Ovary (tissue), 3 donors: ENCODE measurements at regions not wholly inside any gene's neighbourhood (a gene's known extent, or its start where the extent isn't known, plus 50 kb on each side); places are given as distances from the start of the nearest gene placed in this dataset.
"Not testable (repeated sequence)": the region's sequence is repeated elsewhere in the genome, so short reads cannot be mapped to it uniquely, and the experiment has no call there.

Experiments
- POLR2A ChIP-seq: fragments of 450-650 bp; IDR thresholded peaks from one replicate; pipeline ENCODE4 v1.6.1; 2017; ENCODE audit warnings: antibody characterized with exemption, mild to moderate bottlenecking, moderate library complexity
- TF ChIP-seq, protein P1 (sequence below), 3 donors: fragments of 450-650 bp in 2 of 3; fragments of 200-600 bp in 1 of 3; IDR thresholded peaks; one replicate each; pipeline versions ENCODE4 v1.5.1 to v1.8.0; 2016 to 2022; ENCODE audit warnings: antibody characterized with exemption in 3 of 3, mild to moderate bottlenecking in 1 of 3
- donor health status: DM: no; HTN: no; CAD: no.

DNA sequence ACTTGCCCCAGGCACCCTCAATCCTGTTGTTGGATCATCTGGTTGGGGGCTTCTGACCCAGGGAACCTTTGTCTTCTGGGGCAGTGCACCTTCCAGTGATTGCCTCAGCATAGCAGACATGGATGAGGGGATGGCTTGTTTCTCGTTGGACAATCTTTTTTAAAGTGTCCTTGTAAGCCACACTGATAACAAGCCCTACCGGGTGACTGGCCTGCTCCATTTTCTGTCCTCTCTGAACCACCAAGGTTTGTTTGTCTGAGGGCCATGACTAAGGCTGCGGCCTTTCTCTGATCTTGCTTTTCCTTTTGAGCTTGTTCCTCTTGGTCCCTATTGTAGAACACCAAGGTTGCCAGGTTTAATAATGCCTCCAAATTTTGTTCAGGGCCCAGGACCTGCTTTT, 66.0 kb upstream of the AADACL2 start:
- TF ChIP-seq, protein P1, sequence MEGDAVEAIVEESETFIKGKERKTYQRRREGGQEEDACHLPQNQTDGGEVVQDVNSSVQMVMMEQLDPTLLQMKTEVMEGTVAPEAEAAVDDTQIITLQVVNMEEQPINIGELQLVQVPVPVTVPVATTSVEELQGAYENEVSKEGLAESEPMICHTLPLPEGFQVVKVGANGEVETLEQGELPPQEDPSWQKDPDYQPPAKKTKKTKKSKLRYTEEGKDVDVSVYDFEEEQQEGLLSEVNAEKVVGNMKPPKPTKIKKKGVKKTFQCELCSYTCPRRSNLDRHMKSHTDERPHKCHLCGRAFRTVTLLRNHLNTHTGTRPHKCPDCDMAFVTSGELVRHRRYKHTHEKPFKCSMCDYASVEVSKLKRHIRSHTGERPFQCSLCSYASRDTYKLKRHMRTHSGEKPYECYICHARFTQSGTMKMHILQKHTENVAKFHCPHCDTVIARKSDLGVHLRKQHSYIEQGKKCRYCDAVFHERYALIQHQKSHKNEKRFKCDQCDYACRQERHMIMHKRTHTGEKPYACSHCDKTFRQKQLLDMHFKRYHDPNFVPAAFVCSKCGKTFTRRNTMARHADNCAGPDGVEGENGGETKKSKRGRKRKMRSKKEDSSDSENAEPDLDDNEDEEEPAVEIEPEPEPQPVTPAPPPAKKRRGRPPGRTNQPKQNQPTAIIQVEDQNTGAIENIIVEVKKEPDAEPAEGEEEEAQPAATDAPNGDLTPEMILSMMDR (IDR thresholded peaks at IDR 0.05) = not testable (repeated sequence)
- not testable (repeated sequence) for TF ChIP-seq POLR2A
